SKM-1 treated with dmso at 0.1 percent for 144 hours (cell line): ENCODE measurements at regions not wholly inside any gene's neighbourhood (a gene's known extent, or its start where the extent isn't known, plus 50 kb on each side); places are given as distances from the start of the nearest gene placed in this dataset.

ENCODE experiments used
- DNase-seq: peaks from one replicate; lab custom pipeline; 2025; ENCODE audit not compliant: unreplicated experiment; lab: John Stamatoyannopoulos, UW

GRCh38 chr11:33617672-33618350, 82.8 kb downstream of the C11orf91 start:
- DNase-seq: no peak

GRCh38 chr11:33616552-33616951, 84.1 kb downstream of the C11orf91 start:
- no peak for DNase-seq

- no peak for DNase-seq
These were observed 84.9 kb downstream of the C11orf91 start for GRCh38 chr11:33615751-33616150.

- DNase-seq: no peak
These were observed 87.2 kb downstream of the C11orf91 start for GRCh38 chr11:33613404-33613803.

GRCh38 chr11:33610903-33611302, 89.7 kb downstream of the C11orf91 start:
- DNase-seq: no peak

GRCh38 chr11:33608386-33608785, 92.2 kb downstream of the C11orf91 start:
- DNase-seq: no peak

- no peak for DNase-seq
These were observed 93.9 kb downstream of the C11orf91 start for GRCh38 chr11:33606762-33607161.

GRCh38 chr11:33605703-33606102, 94.9 kb downstream of the C11orf91 start:
- no peak for DNase-seq

- DNase-seq: no peak
These were observed 102.1 kb downstream of the C11orf91 start for GRCh38 chr11:33598426-33599069.

- no peak for DNase-seq
These were observed 106.4 kb downstream of the C11orf91 start for GRCh38 chr11:33594188-33594587.

- no peak for DNase-seq
These were observed 110.2 kb downstream of the C11orf91 start for GRCh38 chr11:33590441-33590840.

- DNase-seq: no peak
These were observed 112.6 kb downstream of the C11orf91 start for GRCh38 chr11:33588056-33588455.

- no peak for DNase-seq
These were observed 114.9 kb downstream of the C11orf91 start for GRCh38 chr11:33585586-33586209.

GRCh38 chr11:33582636-33583325, 117.8 kb downstream of the C11orf91 start:
- DNase-seq: no peak

- DNase-seq: no peak
These were observed 121.5 kb downstream of the C11orf91 start for GRCh38 chr11:33579101-33579500.

- DNase-seq: no peak
These were observed 123.4 kb downstream of the C11orf91 start for GRCh38 chr11:33577204-33577603.

GRCh38 chr11:33575311-33575710, 125.3 kb downstream of the C11orf91 start:
- no peak for DNase-seq

- DNase-seq: no peak
These were observed 126.3 kb downstream of the C11orf91 start for GRCh38 chr11:33574331-33574730.

- DNase-seq: no peak
These were observed 131.3 kb downstream of the C11orf91 start for GRCh38 chr11:33569333-33569732.

GRCh38 chr11:33567004-33567403, 133.6 kb downstream of the C11orf91 start:
- no peak for DNase-seq

GRCh38 chr11:33564856-33565453, 135.7 kb downstream of the C11orf91 start:
- no peak for DNase-seq
